ENCODE measurements at regions not wholly inside any gene's neighbourhood (a gene's known extent, or its start where the extent isn't known, plus 50 kb on each side); places are given as distances from the start of the nearest gene placed in this dataset.

DNA sequence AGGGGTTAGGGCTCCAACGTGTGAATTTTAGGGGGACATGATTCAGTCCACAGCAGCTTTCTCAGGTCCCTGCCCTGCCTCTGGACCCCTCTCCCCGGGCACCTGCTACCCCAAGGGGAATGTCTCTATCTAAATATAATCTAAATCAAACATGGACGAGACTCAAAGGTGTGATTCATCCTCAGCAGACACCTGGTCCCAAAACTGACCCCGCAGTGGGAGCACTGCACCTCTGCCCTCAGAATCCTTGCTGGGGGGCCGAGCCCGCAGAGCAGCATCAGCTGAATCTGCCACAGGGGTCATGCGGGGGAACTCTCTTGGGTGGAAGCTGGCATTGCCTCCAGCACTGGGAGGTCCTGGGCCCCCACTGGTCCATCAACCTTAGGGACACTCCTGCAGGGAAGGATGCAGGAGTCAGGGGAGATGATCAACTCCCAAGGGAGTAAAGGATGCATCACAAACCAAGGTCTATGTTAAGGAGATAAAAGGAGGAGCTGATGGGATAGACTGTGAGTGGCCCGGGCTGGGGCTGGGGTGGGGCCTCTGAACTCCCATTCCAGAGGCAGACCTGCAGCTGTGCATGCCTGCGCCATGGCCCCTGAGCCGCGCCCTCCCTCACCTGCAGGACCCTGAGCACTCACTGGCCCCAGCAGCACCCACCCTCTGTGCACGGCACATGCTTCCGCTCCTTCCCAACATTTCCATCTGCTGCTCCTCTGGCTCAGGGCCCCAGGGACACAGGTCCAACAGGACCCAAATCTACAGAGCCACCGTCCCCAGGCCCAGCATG, 54.0 kb downstream of the ADRA2C start:
- TF ChIP-seq, protein P1, sequence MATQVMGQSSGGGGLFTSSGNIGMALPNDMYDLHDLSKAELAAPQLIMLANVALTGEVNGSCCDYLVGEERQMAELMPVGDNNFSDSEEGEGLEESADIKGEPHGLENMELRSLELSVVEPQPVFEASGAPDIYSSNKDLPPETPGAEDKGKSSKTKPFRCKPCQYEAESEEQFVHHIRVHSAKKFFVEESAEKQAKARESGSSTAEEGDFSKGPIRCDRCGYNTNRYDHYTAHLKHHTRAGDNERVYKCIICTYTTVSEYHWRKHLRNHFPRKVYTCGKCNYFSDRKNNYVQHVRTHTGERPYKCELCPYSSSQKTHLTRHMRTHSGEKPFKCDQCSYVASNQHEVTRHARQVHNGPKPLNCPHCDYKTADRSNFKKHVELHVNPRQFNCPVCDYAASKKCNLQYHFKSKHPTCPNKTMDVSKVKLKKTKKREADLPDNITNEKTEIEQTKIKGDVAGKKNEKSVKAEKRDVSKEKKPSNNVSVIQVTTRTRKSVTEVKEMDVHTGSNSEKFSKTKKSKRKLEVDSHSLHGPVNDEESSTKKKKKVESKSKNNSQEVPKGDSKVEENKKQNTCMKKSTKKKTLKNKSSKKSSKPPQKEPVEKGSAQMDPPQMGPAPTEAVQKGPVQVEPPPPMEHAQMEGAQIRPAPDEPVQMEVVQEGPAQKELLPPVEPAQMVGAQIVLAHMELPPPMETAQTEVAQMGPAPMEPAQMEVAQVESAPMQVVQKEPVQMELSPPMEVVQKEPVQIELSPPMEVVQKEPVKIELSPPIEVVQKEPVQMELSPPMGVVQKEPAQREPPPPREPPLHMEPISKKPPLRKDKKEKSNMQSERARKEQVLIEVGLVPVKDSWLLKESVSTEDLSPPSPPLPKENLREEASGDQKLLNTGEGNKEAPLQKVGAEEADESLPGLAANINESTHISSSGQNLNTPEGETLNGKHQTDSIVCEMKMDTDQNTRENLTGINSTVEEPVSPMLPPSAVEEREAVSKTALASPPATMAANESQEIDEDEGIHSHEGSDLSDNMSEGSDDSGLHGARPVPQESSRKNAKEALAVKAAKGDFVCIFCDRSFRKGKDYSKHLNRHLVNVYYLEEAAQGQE (IDR thresholded peaks at IDR 0.05; ENCODE audit: insufficient read depth in 1 of 2, low read depth in 2 of 2, low read length in 2 of 2) = no peak
- TF ChIP-seq SIN3A (IDR thresholded peaks at IDR 0.05; ENCODE audit: borderline replicate concordance, insufficient read depth, low read length) = no peak
- TF ChIP-seq POLR2AphosphoS5 (IDR thresholded peaks at IDR 0.05; ENCODE audit: low read depth, low read length) = no peak

Measured in PFSK-1 (cell line).